ENCODE measurements at regions not wholly inside any gene's neighbourhood (a gene's known extent, or its start where the extent isn't known, plus 50 kb on each side); places are given as distances from the start of the nearest gene placed in this dataset.

DNA sequence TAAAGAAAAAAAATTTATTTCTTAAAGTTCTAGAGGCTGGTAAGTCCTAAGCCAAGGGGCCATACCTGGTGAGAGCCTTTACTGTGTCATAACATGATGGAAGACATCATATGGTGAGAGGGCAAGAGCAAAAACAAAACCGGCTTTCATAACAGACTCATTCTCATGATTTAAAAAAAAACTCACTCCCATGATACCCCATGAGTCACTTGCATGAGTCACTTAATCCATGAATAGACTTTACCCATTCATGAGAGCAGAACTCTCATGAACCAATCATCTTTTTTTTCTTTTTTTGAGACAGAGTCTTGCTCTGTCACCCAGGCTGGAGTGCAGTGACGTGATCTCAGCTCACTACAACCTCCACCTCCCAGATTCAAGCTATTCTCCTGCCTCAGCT lies 369.7 kb upstream of the DIAPH2 start:
- TF ChIP-seq NR2F2 (IDR thresholded peaks at IDR 0.05; ENCODE audit: borderline replicate concordance, low read depth) (no peak), MATR3 (CRISPR knock-in tag; IDR thresholded peaks at IDR 0.05) (no peak), TCF7 (IDR thresholded peaks at IDR 0.05; ENCODE audit: low read depth) (no peak), YY1 (IDR thresholded peaks at IDR 0.05; ENCODE audit: insufficient read depth, insufficient replicate concordance, low read depth, low read length) (no peak), NCOA1 (CRISPR knock-in tag; IDR thresholded peaks at IDR 0.05) (no peak), ZNF143 (CRISPR knock-in tag; IDR thresholded peaks at IDR 0.05) (no peak), CEBPB (IDR thresholded peaks at IDR 0.05; ENCODE audit: borderline replicate concordance, low read depth, low read length) (no peak), RFX5 (IDR thresholded peaks at IDR 0.05; ENCODE audit: low read depth, low read length) (no peak), CBX2 (IDR thresholded peaks at IDR 0.05; ENCODE audit: low read depth, low read length) (no peak), CBX2 (CRISPR knock-in tag; IDR thresholded peaks at IDR 0.05; ENCODE audit: low read depth) (no peak)
- TF ChIP-seq, protein P1, sequence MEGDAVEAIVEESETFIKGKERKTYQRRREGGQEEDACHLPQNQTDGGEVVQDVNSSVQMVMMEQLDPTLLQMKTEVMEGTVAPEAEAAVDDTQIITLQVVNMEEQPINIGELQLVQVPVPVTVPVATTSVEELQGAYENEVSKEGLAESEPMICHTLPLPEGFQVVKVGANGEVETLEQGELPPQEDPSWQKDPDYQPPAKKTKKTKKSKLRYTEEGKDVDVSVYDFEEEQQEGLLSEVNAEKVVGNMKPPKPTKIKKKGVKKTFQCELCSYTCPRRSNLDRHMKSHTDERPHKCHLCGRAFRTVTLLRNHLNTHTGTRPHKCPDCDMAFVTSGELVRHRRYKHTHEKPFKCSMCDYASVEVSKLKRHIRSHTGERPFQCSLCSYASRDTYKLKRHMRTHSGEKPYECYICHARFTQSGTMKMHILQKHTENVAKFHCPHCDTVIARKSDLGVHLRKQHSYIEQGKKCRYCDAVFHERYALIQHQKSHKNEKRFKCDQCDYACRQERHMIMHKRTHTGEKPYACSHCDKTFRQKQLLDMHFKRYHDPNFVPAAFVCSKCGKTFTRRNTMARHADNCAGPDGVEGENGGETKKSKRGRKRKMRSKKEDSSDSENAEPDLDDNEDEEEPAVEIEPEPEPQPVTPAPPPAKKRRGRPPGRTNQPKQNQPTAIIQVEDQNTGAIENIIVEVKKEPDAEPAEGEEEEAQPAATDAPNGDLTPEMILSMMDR (CRISPR knock-in tag; IDR thresholded peaks at IDR 0.05), result no peak
